ENCODE measurements at regions not wholly inside any gene's neighbourhood (a gene's known extent, or its start where the extent isn't known, plus 50 kb on each side); places are given as distances from the start of the nearest gene placed in this dataset.

DNA sequence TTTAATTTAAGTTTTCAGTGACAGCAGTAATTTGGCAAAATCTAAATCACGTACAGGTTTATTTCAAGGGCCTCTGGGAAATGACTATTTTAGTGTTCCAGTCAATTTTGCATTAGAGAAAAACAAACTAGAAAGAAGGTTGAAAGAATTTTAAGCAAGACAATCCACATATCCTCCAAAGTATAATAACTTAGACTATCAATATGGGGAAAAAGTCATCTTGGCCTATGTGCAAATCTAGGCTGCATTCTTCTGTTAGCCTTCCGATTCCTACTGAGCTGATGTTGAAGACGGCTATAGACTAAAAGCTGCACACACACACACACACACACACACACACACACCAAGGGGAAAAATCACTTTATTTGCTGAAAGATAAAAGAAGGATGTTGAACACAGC lies 81.3 kb downstream of the SLITRK6 start:
- TF ChIP-seq, protein P1, sequence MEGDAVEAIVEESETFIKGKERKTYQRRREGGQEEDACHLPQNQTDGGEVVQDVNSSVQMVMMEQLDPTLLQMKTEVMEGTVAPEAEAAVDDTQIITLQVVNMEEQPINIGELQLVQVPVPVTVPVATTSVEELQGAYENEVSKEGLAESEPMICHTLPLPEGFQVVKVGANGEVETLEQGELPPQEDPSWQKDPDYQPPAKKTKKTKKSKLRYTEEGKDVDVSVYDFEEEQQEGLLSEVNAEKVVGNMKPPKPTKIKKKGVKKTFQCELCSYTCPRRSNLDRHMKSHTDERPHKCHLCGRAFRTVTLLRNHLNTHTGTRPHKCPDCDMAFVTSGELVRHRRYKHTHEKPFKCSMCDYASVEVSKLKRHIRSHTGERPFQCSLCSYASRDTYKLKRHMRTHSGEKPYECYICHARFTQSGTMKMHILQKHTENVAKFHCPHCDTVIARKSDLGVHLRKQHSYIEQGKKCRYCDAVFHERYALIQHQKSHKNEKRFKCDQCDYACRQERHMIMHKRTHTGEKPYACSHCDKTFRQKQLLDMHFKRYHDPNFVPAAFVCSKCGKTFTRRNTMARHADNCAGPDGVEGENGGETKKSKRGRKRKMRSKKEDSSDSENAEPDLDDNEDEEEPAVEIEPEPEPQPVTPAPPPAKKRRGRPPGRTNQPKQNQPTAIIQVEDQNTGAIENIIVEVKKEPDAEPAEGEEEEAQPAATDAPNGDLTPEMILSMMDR (IDR thresholded peaks at IDR 0.05), result no peak
- TF ChIP-seq POLR2A (IDR thresholded peaks at IDR 0.05), result no peak

Data from esophagus squamous epithelium (tissue), 4 donors.